ENCODE measurements at regions not wholly inside any gene's neighbourhood (a gene's known extent, or its start where the extent isn't known, plus 50 kb on each side); places are given as distances from the start of the nearest gene placed in this dataset.
A peak's percentile ranks its signal among the peaks of the same experiment; 100 is the strongest.

GRCh38 chr12:118709946-118710345 is 271.4 kb upstream of the SRRM4 start:
- TF ChIP-seq POLR2AphosphoS5 (IDR thresholded peaks at IDR 0.05; ENCODE audit: low read depth, low read length) (no peak), POLR2A (IDR thresholded peaks at IDR 0.05; ENCODE audit: low read depth, low read length) (no peak), TAF1 (IDR thresholded peaks at IDR 0.05; ENCODE audit: borderline replicate concordance, low read depth, low read length) (no peak)
- FAIRE-seq (no peak), DNase-seq (ENCODE audit: insufficient read length) (no peak)

DNA sequence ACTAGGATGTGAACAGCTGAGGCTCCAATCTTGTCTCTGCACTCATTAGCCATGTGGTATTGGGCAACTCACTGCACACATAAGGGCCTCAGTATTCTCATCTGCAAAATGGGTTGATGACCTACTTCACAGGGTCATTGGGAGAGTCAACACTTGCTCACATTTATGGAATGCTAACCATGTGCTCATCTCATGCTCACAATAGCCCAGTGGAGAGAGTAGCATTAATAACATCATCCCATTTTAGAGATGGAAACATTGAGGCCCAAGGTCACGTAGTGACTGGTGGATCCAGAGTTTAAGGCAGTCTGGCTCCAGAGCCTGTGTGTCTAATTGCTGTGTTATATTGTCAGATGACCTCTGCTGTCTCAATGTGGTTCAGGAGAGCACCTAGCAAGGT is 270.2 kb upstream of the SRRM4 start:
- DNase-seq (ENCODE audit: insufficient read length) = no peak
- FAIRE-seq = no peak
- no peak for TF ChIP-seq TAF1 (IDR thresholded peaks at IDR 0.05; ENCODE audit: borderline replicate concordance, low read depth, low read length)
- TF ChIP-seq POLR2AphosphoS5 (IDR thresholded peaks at IDR 0.05; ENCODE audit: low read depth, low read length) = no peak
- TF ChIP-seq POLR2A (IDR thresholded peaks at IDR 0.05; ENCODE audit: low read depth, low read length) = no peak

- TF ChIP-seq POLR2AphosphoS5 (IDR thresholded peaks at IDR 0.05; ENCODE audit: low read depth, low read length) (no peak), POLR2A (IDR thresholded peaks at IDR 0.05; ENCODE audit: low read depth, low read length) (no peak), TAF1 (IDR thresholded peaks at IDR 0.05; ENCODE audit: borderline replicate concordance, low read depth, low read length) (no peak)
- FAIRE-seq (peak; percentile 90), DNase-seq (ENCODE audit: insufficient read length) (peak; percentile 23)
Measured at GRCh38 chr12:118714051-118714460, 267.3 kb upstream of the SRRM4 start.

- no peak for DNase-seq (ENCODE audit: insufficient read length)
- TF ChIP-seq TAF1 (IDR thresholded peaks at IDR 0.05; ENCODE audit: borderline replicate concordance, low read depth, low read length) (no peak), POLR2AphosphoS5 (IDR thresholded peaks at IDR 0.05; ENCODE audit: low read depth, low read length) (no peak), POLR2A (IDR thresholded peaks at IDR 0.05; ENCODE audit: low read depth, low read length) (no peak)
- no peak for FAIRE-seq
Measured at GRCh38 chr12:118714500-118714899, 266.8 kb upstream of the SRRM4 start.

- FAIRE-seq (no peak), DNase-seq (ENCODE audit: insufficient read length) (no peak)
Measured at GRCh38 chr12:118715647-118716046, 265.7 kb upstream of the SRRM4 start.

DNA sequence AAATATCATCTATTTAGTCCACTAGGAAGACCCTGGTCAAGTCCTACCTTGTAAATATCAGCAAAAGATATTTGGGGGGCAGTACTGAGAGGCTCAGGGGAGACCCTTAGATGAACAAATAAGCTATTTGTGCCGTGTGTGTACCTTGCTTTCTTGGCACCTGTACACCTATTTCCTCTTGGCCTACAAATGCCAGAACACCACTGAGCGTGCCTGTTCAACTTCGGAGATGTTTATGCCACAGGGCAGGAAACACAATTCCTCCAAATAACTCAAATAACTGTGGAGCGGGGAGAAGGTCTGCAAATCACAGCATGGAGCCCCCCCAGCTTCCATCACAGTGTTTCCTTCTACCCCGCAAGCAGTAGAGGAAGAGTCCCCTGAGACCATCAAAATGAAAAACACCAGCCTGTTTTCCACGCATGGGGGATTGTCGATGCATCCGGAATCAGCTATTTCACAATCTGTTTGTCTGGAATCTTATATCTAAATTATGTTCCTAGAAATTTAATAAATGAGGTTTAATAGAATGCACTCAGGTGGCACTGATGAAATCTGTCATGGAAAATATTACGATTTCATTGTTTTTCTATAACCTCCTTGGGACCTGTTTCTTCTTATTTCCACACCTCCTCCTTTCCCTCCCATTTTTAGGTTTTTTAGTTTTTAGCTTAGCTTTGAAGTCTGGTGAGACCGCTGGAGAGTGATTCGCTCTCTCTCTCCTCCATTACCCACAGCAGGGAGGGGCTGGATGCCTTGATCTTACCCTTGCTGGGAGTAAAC is 254.0 kb upstream of the SRRM4 start:
- FAIRE-seq = no peak
- no peak for DNase-seq (ENCODE audit: insufficient read length)
- TF ChIP-seq POLR2A (IDR thresholded peaks at IDR 0.05; ENCODE audit: low read depth, low read length) (no peak), POLR2AphosphoS5 (IDR thresholded peaks at IDR 0.05; ENCODE audit: low read depth, low read length) (no peak), TAF1 (IDR thresholded peaks at IDR 0.05; ENCODE audit: borderline replicate concordance, low read depth, low read length) (no peak)

More at GRCh38 chr12:118715647-118716046, 265.7 kb upstream of the SRRM4 start:
- TF ChIP-seq TAF1 (IDR thresholded peaks at IDR 0.05; ENCODE audit: borderline replicate concordance, low read depth, low read length) (no peak), POLR2AphosphoS5 (IDR thresholded peaks at IDR 0.05; ENCODE audit: low read depth, low read length) (no peak), POLR2A (IDR thresholded peaks at IDR 0.05; ENCODE audit: low read depth, low read length) (no peak)

- FAIRE-seq (no peak), DNase-seq (ENCODE audit: insufficient read length) (no peak)
- no peak for TF ChIP-seq POLR2A (IDR thresholded peaks at IDR 0.05; ENCODE audit: low read depth, low read length)
- TF ChIP-seq POLR2AphosphoS5 (IDR thresholded peaks at IDR 0.05; ENCODE audit: low read depth, low read length) = no peak
- no peak for TF ChIP-seq TAF1 (IDR thresholded peaks at IDR 0.05; ENCODE audit: borderline replicate concordance, low read depth, low read length)
Measured at GRCh38 chr12:118727979-118728366, 253.4 kb upstream of the SRRM4 start.

DNA sequence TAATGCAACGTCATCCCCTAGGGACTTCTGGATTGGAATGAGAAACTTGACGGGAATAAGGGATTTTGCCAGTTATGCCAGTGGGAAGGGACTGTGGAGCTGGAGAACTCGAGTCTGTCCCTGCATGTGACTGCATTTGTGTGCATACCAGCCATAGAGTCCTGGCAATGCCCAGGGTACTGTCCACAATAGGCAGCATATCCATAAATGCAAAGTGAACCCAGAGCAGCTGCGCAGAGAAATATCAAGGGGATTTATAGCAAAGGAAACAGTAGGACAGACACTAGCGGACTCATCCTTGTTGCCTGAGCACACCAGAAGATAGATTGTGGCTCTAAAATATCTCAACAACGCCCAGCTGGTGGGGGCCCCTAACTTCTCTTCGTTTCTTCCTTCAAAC is 247.1 kb upstream of the SRRM4 start:
- no peak for FAIRE-seq
- DNase-seq (ENCODE audit: insufficient read length) = no peak
- TF ChIP-seq POLR2AphosphoS5 (IDR thresholded peaks at IDR 0.05; ENCODE audit: low read depth, low read length) (no peak), TAF1 (IDR thresholded peaks at IDR 0.05; ENCODE audit: borderline replicate concordance, low read depth, low read length) (no peak), POLR2A (IDR thresholded peaks at IDR 0.05; ENCODE audit: low read depth, low read length) (no peak)

DNA sequence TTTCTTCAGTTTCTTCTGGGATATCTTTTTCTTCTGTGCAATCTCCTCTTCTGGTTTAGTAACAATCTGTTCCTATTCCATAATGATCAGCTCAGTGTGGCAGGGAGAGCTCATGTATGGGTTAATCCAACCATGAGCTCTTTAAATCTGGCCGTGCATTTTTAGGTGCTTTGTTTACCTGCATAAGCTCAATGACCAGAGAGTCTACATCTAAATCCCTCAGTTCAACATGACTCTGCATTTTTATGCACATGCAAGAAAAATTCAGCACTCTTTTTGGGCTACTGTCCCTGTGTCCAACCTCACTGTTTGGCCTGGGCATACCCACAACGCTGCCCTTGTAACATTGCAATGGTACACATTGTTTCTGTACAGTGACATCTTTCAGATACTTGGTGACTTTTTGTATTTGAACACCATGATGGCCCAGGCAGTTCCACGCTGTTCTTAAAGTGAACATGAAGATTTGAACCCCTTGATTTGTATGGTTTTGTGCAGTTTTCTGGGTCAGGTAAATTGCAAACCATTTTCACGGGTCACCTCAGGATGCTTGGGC is 243.3 kb upstream of the SRRM4 start:
- TF ChIP-seq POLR2AphosphoS5 (IDR thresholded peaks at IDR 0.05; ENCODE audit: low read depth, low read length) (no peak), TAF1 (IDR thresholded peaks at IDR 0.05; ENCODE audit: borderline replicate concordance, low read depth, low read length) (no peak), POLR2A (IDR thresholded peaks at IDR 0.05; ENCODE audit: low read depth, low read length) (no peak)
- FAIRE-seq = no peak

GRCh38 chr12:118741194-118741593 is 240.1 kb upstream of the SRRM4 start:
- no peak for TF ChIP-seq POLR2A (IDR thresholded peaks at IDR 0.05; ENCODE audit: low read depth, low read length)
- no peak for FAIRE-seq
- no peak for DNase-seq (ENCODE audit: insufficient read length)

More for the DNA sequence above, 243.3 kb upstream of the SRRM4 start:
- no peak for DNase-seq (ENCODE audit: insufficient read length)

GRCh38 chr12:118742431-118742830 is 238.9 kb upstream of the SRRM4 start:
- FAIRE-seq (peak; percentile 38), DNase-seq (ENCODE audit: insufficient read length) (no peak)
- TF ChIP-seq TAF1 (IDR thresholded peaks at IDR 0.05; ENCODE audit: borderline replicate concordance, low read depth, low read length) = no peak
- TF ChIP-seq POLR2AphosphoS5 (IDR thresholded peaks at IDR 0.05; ENCODE audit: low read depth, low read length) = no peak
- no peak for TF ChIP-seq POLR2A (IDR thresholded peaks at IDR 0.05; ENCODE audit: low read depth, low read length)

Measured in GM12892 (cell line).